ENCODE measurements at regions not wholly inside any gene's neighbourhood (a gene's known extent, or its start where the extent isn't known, plus 50 kb on each side); places are given as distances from the start of the nearest gene placed in this dataset.

DNA sequence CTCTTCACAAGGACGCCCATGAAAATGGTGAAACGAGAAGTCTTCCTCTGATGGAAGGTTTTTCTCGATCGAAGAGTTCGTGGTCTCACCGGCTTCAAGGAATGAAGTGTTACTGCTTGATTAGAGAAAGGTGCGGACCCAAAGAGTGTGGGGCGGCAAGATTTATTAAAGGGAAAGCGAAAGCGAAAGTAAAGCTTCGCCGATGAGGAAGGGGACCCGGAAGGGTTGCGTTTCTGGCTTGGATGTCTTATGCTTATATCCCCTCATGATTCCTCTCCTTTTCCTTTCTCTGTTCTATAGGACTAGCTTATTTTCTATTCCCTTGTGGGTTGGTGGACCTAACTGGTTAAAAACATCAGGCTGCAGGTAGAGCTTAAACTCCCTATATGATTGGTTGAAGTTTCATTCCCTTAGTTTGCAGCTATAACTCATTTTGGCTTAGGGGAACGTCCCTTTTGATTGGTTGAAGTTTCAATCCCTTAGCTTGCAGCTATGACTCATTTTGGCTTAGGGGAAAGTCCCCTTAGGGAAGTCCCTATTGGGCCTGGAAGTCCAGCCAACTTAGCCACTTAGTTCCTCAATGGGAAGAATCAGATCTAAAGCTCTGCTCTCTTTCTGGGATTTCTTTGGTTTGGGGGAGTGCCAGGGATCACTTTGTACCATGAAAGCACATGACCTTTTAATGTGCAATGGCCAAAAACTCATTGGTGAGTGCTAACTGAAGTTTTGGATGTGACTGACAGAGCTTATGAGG is 1025.0 kb upstream of the PCDH10 start:
- H3K27ac Mint-ChIP-seq (ENCODE audit: unreplicated experiment): no peak overlapping the region
- H3K4me1 Mint-ChIP-seq (ENCODE audit: unreplicated experiment): no peaks in the 10 kb centered on the region
- TF ChIP-seq, protein P1, sequence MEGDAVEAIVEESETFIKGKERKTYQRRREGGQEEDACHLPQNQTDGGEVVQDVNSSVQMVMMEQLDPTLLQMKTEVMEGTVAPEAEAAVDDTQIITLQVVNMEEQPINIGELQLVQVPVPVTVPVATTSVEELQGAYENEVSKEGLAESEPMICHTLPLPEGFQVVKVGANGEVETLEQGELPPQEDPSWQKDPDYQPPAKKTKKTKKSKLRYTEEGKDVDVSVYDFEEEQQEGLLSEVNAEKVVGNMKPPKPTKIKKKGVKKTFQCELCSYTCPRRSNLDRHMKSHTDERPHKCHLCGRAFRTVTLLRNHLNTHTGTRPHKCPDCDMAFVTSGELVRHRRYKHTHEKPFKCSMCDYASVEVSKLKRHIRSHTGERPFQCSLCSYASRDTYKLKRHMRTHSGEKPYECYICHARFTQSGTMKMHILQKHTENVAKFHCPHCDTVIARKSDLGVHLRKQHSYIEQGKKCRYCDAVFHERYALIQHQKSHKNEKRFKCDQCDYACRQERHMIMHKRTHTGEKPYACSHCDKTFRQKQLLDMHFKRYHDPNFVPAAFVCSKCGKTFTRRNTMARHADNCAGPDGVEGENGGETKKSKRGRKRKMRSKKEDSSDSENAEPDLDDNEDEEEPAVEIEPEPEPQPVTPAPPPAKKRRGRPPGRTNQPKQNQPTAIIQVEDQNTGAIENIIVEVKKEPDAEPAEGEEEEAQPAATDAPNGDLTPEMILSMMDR (IDR thresholded peaks at IDR 0.05; ENCODE audit: unreplicated experiment): no peak
- H3K9me3 Mint-ChIP-seq (ENCODE audit: unreplicated experiment): no peaks in the 10 kb centered on the region
- no peak for DNase-seq (ENCODE audit: low spot score)
- H3K36me3 Mint-ChIP-seq (ENCODE audit: low read depth, unreplicated experiment): no peaks in the 10 kb centered on the region
- H3K27me3 Mint-ChIP-seq (ENCODE audit: unreplicated experiment): peaks cover 12% of the 10 kb centered on the region
- H3K4me3 Mint-ChIP-seq (ENCODE audit: unreplicated experiment): no peak overlapping the region

DNA sequence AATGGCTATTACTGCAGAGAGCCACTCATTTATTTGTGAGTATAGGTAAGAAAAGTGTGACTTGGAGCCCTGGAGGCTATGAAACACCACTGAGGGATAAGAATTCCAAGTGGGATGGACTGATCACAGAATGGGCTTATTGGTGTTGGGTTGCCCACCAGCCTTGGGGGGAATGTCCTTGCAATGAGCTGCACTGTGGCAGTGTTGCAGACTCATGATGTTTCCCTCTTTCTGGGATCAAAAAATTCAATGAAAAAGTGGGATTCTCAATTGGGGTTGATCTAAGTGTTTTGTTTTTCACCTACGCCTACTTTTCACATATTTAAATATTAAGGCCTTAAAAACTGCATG is 1024.5 kb upstream of the PCDH10 start:
- DNase-seq (ENCODE audit: low spot score): no peak
- peaks cover 11% of the 10 kb centered on the region for H3K27me3 Mint-ChIP-seq (ENCODE audit: unreplicated experiment)
- H3K4me3 Mint-ChIP-seq (ENCODE audit: unreplicated experiment): no peak overlapping the region
- H3K4me1 Mint-ChIP-seq (ENCODE audit: unreplicated experiment): no peaks in the 10 kb centered on the region
- H3K36me3 Mint-ChIP-seq (ENCODE audit: low read depth, unreplicated experiment): no peaks in the 10 kb centered on the region
- H3K9me3 Mint-ChIP-seq (ENCODE audit: unreplicated experiment): no peaks in the 10 kb centered on the region
- TF ChIP-seq, protein P1 (IDR thresholded peaks at IDR 0.05; ENCODE audit: unreplicated experiment): no peak
- no peak overlapping the region for H3K27ac Mint-ChIP-seq (ENCODE audit: unreplicated experiment)

DNA sequence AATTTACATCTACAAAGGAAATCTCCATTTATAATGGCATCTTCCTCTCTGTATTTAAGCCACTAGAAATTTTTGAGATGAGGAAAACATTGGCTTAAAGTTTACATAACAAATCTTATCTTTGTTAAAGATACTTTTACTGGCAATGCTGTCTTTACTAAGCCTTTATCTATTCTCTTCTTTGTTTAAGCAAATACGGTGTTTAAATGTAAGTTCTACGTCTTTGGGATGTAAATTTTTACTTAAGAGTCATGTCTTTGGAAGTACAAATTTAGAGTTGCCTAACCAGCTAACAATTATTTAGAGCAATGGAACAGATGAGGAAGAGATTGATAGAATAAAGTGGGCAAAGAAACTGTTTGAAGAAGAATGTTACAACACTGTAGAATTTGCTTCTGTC is 1024.0 kb upstream of the PCDH10 start:
- no peaks in the 10 kb centered on the region for H3K36me3 Mint-ChIP-seq (ENCODE audit: low read depth, unreplicated experiment)
- no peak for DNase-seq (ENCODE audit: low spot score)
- H3K4me1 Mint-ChIP-seq (ENCODE audit: unreplicated experiment): no peaks in the 10 kb centered on the region
- no peak overlapping the region for H3K4me3 Mint-ChIP-seq (ENCODE audit: unreplicated experiment)
- TF ChIP-seq, protein P1 (IDR thresholded peaks at IDR 0.05; ENCODE audit: unreplicated experiment): no peak
- no peak overlapping the region for H3K27ac Mint-ChIP-seq (ENCODE audit: unreplicated experiment)
- peaks cover 8% of the 10 kb centered on the region for H3K27me3 Mint-ChIP-seq (ENCODE audit: unreplicated experiment)
- no peaks in the 10 kb centered on the region for H3K9me3 Mint-ChIP-seq (ENCODE audit: unreplicated experiment)

DNA sequence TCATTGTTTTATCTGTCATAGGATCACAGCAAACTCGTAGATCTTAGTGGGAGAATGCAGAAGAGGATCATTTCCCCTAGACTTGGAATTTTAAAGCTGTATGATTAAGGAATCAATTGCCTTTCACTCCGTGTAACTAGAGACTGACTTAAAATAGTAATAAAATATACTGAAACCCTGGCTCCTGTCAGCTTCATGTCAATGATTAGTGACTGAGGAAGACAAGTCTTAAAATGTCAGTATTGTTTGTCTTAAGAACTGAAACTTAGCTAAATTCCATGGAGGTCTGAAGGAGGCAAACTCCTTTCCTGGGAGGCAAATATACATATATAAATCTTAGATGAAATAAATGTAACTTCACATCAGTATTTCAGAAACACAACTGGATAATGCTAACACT is 1016.7 kb upstream of the PCDH10 start:
- TF ChIP-seq, protein P1 (IDR thresholded peaks at IDR 0.05; ENCODE audit: unreplicated experiment): no peak

DNA sequence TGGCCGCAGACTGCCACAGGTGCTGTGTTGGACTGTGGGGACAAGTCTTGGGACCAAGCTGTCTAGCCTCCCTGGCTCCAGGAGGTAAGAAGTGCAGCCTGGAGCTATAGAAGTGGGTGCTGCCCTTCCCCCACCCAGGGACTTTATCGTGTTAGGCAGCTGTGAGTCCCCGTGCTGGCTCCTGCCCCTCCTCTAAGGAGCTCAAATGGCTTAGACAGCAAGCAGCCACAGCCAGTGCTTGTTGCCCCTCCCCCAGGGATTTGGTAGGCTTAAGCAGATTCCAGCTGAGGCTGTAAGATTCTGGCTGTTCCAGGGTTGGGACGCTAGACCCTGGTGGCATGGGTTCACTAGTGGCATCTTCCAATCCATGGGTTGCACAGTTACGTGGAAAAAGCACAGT is 979.4 kb upstream of the PCDH10 start:
- no peak for DNase-seq (ENCODE audit: low spot score)
- Mint-ChIP-seq H3K36me3 (ENCODE audit: low read depth, unreplicated experiment) (peaks cover 4% of the 10 kb centered on the region), H3K4me3 (ENCODE audit: unreplicated experiment) (no peak overlapping the region), H3K9me3 (ENCODE audit: unreplicated experiment) (no peaks in the 10 kb centered on the region), H3K27me3 (ENCODE audit: unreplicated experiment) (peaks cover 1% of the 10 kb centered on the region), H3K27ac (ENCODE audit: unreplicated experiment) (no peak overlapping the region), H3K4me1 (ENCODE audit: unreplicated experiment) (no peaks in the 10 kb centered on the region)
- TF ChIP-seq, protein P1 (IDR thresholded peaks at IDR 0.05; ENCODE audit: unreplicated experiment): no peak

More for the DNA sequence above, 1016.7 kb upstream of the PCDH10 start:
- Mint-ChIP-seq H3K36me3 (ENCODE audit: low read depth, unreplicated experiment) (no peaks in the 10 kb centered on the region), H3K4me3 (ENCODE audit: unreplicated experiment) (no peak overlapping the region), H3K27me3 (ENCODE audit: unreplicated experiment) (no peaks in the 10 kb centered on the region), H3K9me3 (ENCODE audit: unreplicated experiment) (no peaks in the 10 kb centered on the region), H3K27ac (ENCODE audit: unreplicated experiment) (no peak overlapping the region), H3K4me1 (ENCODE audit: unreplicated experiment) (no peaks in the 10 kb centered on the region)
- no peak for DNase-seq (ENCODE audit: low spot score)
